Keratinocyte (primary cell): ENCODE measurements at regions not wholly inside any gene's neighbourhood (a gene's known extent, or its start where the extent isn't known, plus 50 kb on each side); places are given as distances from the start of the nearest gene placed in this dataset.

Experiments used
- DNase-seq: peaks from one replicate; pipeline ENCODE4 v3.0.0-alpha.2; 2011; ENCODE audit warnings: low read depth, missing footprints, low spot score
- FAIRE-seq: peaks from 2 replicates; lab custom pipeline; 2011; peaks lifted over from hg19 to GRCh38; lab: Jason Lieb, UNC
- H2AFZ ChIP-seq: 2 replicates; pipeline ENCODE4 v1.6.0; 2012; ENCODE audit warnings: low read length, control low read depth, inconsistent platforms; ENCODE audit not compliant: control insufficient read depth
- H3K27ac ChIP-seq: 2 replicates; pipeline ENCODE4 v1.5.1; 2011; ENCODE audit warnings: low read length; ENCODE audit not compliant: control insufficient read depth, insufficient read depth
- H3K27me3 ChIP-seq: 3 replicates; pipeline ENCODE4 v1.6.0; 2011; ENCODE audit warnings: low read length; ENCODE audit not compliant: control insufficient read depth, insufficient read depth; ENCODE audit errors: extremely low read depth
- H3K36me3 ChIP-seq, 2 experiments: 2 replicates in 1 of 2; 3 replicates in 1 of 2; pipeline ENCODE4 v1.5.1; 2011; ENCODE audit warnings: low read length in 2 of 2, mild to moderate bottlenecking in 1 of 2; ENCODE audit not compliant: control insufficient read depth in 2 of 2, insufficient read depth in 2 of 2; ENCODE audit errors: extremely low read depth in 1 of 2
- H3K4me1 ChIP-seq: 3 replicates; pipeline ENCODE4 v1.5.1; 2011; ENCODE audit warnings: low read length; ENCODE audit not compliant: control insufficient read depth, insufficient read depth; ENCODE audit errors: extremely low read depth
- H3K4me2 ChIP-seq: 3 replicates; pipeline ENCODE4 v1.6.0; 2011; ENCODE audit warnings: low read depth, low read length; ENCODE audit not compliant: control insufficient read depth, insufficient read depth; ENCODE audit errors: extremely low read depth
- H3K4me3 ChIP-seq, 3 experiments: fragments of 200-600 bp in 1 of 3; sonication (generic) in 1 of 3; 2 replicates in 2 of 3; 3 replicates in 1 of 3; pipeline ENCODE4 v1.5.1; 2011 to 2016; ENCODE audit warnings: low read length in 3 of 3, mild to moderate bottlenecking in 3 of 3, control low read depth in 2 of 3, inconsistent platforms in 1 of 3, low read depth in 1 of 3, mixed read lengths in 1 of 3, mixed run types in 1 of 3, moderate library complexity in 1 of 3; ENCODE audit not compliant: control insufficient read depth in 2 of 3, insufficient read depth in 2 of 3; ENCODE audit errors: extremely low read depth in 1 of 3
- H3K79me2 ChIP-seq: 2 replicates; pipeline ENCODE4 v1.6.0; 2012; ENCODE audit warnings: low read length; ENCODE audit not compliant: control insufficient read depth, insufficient read depth
- H3K9ac ChIP-seq: 3 replicates; pipeline ENCODE4 v1.6.0; 2011; ENCODE audit warnings: low read length; ENCODE audit not compliant: control insufficient read depth, insufficient read depth; ENCODE audit errors: extremely low read depth
- H3K9me1 ChIP-seq: 3 replicates; pipeline ENCODE4 v1.6.0; 2011; ENCODE audit warnings: low read length; ENCODE audit not compliant: control insufficient read depth, insufficient read depth; ENCODE audit errors: extremely low read depth
- H3K9me3 ChIP-seq: 2 replicates; pipeline ENCODE4 v1.5.1; 2012; ENCODE audit warnings: low read depth, low read length; ENCODE audit not compliant: control insufficient read depth
- H4K20me1 ChIP-seq: 3 replicates; pipeline ENCODE4 v1.6.0; 2011; ENCODE audit warnings: low read length; ENCODE audit not compliant: control insufficient read depth, insufficient read depth; ENCODE audit errors: extremely low read depth
- CTCF ChIP-seq, 3 experiments: IDR thresholded peaks in 1 of 3; conservative IDR thresholded peaks in 1 of 3; optimal IDR thresholded peaks in 1 of 3; 2 replicates in 2 of 3; 3 replicates in 1 of 3; pipeline versions ENCODE3 to v1.5.1; 2011; ENCODE audit warnings: low read length in 3 of 3, mild to moderate bottlenecking in 3 of 3, moderate library complexity in 2 of 3, control low read depth in 1 of 3, inconsistent platforms in 1 of 3; ENCODE audit not compliant: insufficient read depth in 2 of 3; ENCODE audit errors: extremely low read depth in 1 of 3
- EZH2 ChIP-seq: IDR thresholded peaks from one replicate; pipeline ENCODE4 v1.6.1; 2012; ENCODE audit warnings: inconsistent platforms, mild to moderate bottlenecking, low read length, moderate library complexity
- dilution Hi-C: fragments of 300-500 bp; cut with MboI; formaldehyde crosslinking; loops from one replicate; pipeline ENCODE4 v1.7.0; 2020; ENCODE audit warnings: low sequenced_read_pairs; ENCODE audit not compliant: extremely low pct_ligation_motif_present

GRCh38 chr2:120432976-120433815 lies 87.3 kb downstream of the INHBB start:
- Histone ChIP-seq H3K79me2 (no peaks in the 10 kb centered on the region), H3K27ac (no peak overlapping the region), H3K4me1 (no peaks in the 10 kb centered on the region), H3K9ac (no peak overlapping the region), H3K9me3 (no peaks in the 10 kb centered on the region), H3K36me3 (no peaks in the 10 kb centered on the region), H3K4me2 (no peak overlapping the region), H3K27me3 (peaks cover 4% of the 10 kb centered on the region), H4K20me1 (no peaks in the 10 kb centered on the region), H2AFZ (no peak overlapping the region), H3K4me3 (no peak overlapping the region), H3K9me1 (no peaks in the 10 kb centered on the region)
- TF ChIP-seq CTCF (optimal IDR thresholded peaks at IDR 0.05 in 1 of 3, IDR thresholded peaks at IDR 0.05 in 1 of 3, conservative IDR thresholded peaks at IDR 0.05 in 1 of 3; ENCODE audit: extremely low read depth in 1 of 3, insufficient read depth in 2 of 3, low read length in 3 of 3): no peak
- DNase-seq (no peak), FAIRE-seq (no peak)
- dilution Hi-C loops: no loop called here

- no peak overlapping the region for H3K27ac ChIP-seq
- no peak overlapping the region for H3K9ac ChIP-seq
- H3K27me3 ChIP-seq: peaks cover 4% of the 10 kb centered on the region
- no peak overlapping the region for H2AFZ ChIP-seq
- H3K79me2 ChIP-seq: no peaks in the 10 kb centered on the region
- H3K36me3 ChIP-seq: no peaks in the 10 kb centered on the region
- no peaks in the 10 kb centered on the region for H3K4me1 ChIP-seq
- dilution Hi-C loops: no loop called here
- FAIRE-seq (no peak), DNase-seq (no peak)
- H3K9me1 ChIP-seq: no peaks in the 10 kb centered on the region
- H3K4me2 ChIP-seq: no peak overlapping the region
- TF ChIP-seq EZH2: no peak
- TF ChIP-seq CTCF (optimal IDR thresholded peaks at IDR 0.05 in 1 of 3, IDR thresholded peaks at IDR 0.05 in 1 of 3, conservative IDR thresholded peaks at IDR 0.05 in 1 of 3; ENCODE audit: extremely low read depth in 1 of 3, insufficient read depth in 2 of 3, low read length in 3 of 3): no peak
- H4K20me1 ChIP-seq: no peaks in the 10 kb centered on the region
- H3K4me3 ChIP-seq: no peak overlapping the region
- H3K9me3 ChIP-seq: no peaks in the 10 kb centered on the region
Observed at GRCh38 chr2:120433816-120434290, 87.9 kb downstream of the INHBB start.
